ENCODE measurements at regions not wholly inside any gene's neighbourhood (a gene's known extent, or its start where the extent isn't known, plus 50 kb on each side); places are given as distances from the start of the nearest gene placed in this dataset.
"Not testable (repeated sequence)": the region's sequence is repeated elsewhere in the genome, so short reads cannot be mapped to it uniquely, and the experiment has no call there.

- POLR2A ChIA-PET; CTCF ChIA-PET; H3K27me3 ChIP-seq (ENCODE audit: control insufficient read depth, insufficient read depth, low read length); DNase-seq (ENCODE audit: low read depth); H3K4me3 ChIP-seq (ENCODE audit: low read depth, low read length); H3K36me3 ChIP-seq (ENCODE audit: control insufficient read depth, insufficient read depth, low read length): not testable (repeated sequence)
Observed at GRCh38 chr7:65562522-65562921, 188.9 kb downstream of the ZNF92 start.

GRCh38 chr7:65563333-65563732 is 189.7 kb downstream of the ZNF92 start:
- H3K4me3 ChIP-seq (ENCODE audit: low read depth, low read length); CTCF ChIA-PET; POLR2A ChIA-PET; H3K36me3 ChIP-seq (ENCODE audit: control insufficient read depth, insufficient read depth, low read length); DNase-seq (ENCODE audit: low read depth); H3K27me3 ChIP-seq (ENCODE audit: control insufficient read depth, insufficient read depth, low read length): not testable (repeated sequence)

- H3K36me3 ChIP-seq (ENCODE audit: control insufficient read depth, insufficient read depth, low read length); CTCF ChIA-PET; H3K27me3 ChIP-seq (ENCODE audit: control insufficient read depth, insufficient read depth, low read length); H3K4me3 ChIP-seq (ENCODE audit: low read depth, low read length); DNase-seq (ENCODE audit: low read depth); POLR2A ChIA-PET: not testable (repeated sequence)
Observed at GRCh38 chr7:65568226-65568625, 194.6 kb downstream of the ZNF92 start.

GRCh38 chr7:65570990-65571389 is 197.3 kb downstream of the ZNF92 start:
- H3K4me3 ChIP-seq (ENCODE audit: low read depth, low read length); CTCF ChIA-PET; POLR2A ChIA-PET; H3K27me3 ChIP-seq (ENCODE audit: control insufficient read depth, insufficient read depth, low read length); DNase-seq (ENCODE audit: low read depth); H3K36me3 ChIP-seq (ENCODE audit: control insufficient read depth, insufficient read depth, low read length): not testable (repeated sequence)

GRCh38 chr7:65572581-65572980 is 198.9 kb downstream of the ZNF92 start:
- POLR2A ChIA-PET; CTCF ChIA-PET; DNase-seq (ENCODE audit: low read depth); H3K36me3 ChIP-seq (ENCODE audit: control insufficient read depth, insufficient read depth, low read length); H3K27me3 ChIP-seq (ENCODE audit: control insufficient read depth, insufficient read depth, low read length); H3K4me3 ChIP-seq (ENCODE audit: low read depth, low read length): not testable (repeated sequence)

- CTCF ChIA-PET; DNase-seq (ENCODE audit: low read depth); H3K27me3 ChIP-seq (ENCODE audit: control insufficient read depth, insufficient read depth, low read length); POLR2A ChIA-PET; H3K4me3 ChIP-seq (ENCODE audit: low read depth, low read length); H3K36me3 ChIP-seq (ENCODE audit: control insufficient read depth, insufficient read depth, low read length): not testable (repeated sequence)
Observed at GRCh38 chr7:65576370-65576769, 202.7 kb downstream of the ZNF92 start.

- H3K27me3 ChIP-seq (ENCODE audit: control insufficient read depth, insufficient read depth, low read length); H3K36me3 ChIP-seq (ENCODE audit: control insufficient read depth, insufficient read depth, low read length); H3K4me3 ChIP-seq (ENCODE audit: low read depth, low read length); POLR2A ChIA-PET; DNase-seq (ENCODE audit: low read depth); CTCF ChIA-PET: not testable (repeated sequence)
Observed at GRCh38 chr7:65582518-65583119, 209.0 kb downstream of the ZNF92 start.

- CTCF ChIA-PET; H3K4me3 ChIP-seq (ENCODE audit: low read depth, low read length); H3K36me3 ChIP-seq (ENCODE audit: control insufficient read depth, insufficient read depth, low read length); POLR2A ChIA-PET; DNase-seq (ENCODE audit: low read depth); H3K27me3 ChIP-seq (ENCODE audit: control insufficient read depth, insufficient read depth, low read length): not testable (repeated sequence)
Observed at GRCh38 chr7:65602495-65602894, 228.8 kb downstream of the ZNF92 start.

- CTCF ChIA-PET, result no interaction called here
- POLR2A ChIA-PET, result no interaction called here
Observed at GRCh38 chr7:65609131-65609530, 235.5 kb downstream of the ZNF92 start.

GRCh38 chr7:65613644-65614289 is 240.1 kb downstream of the ZNF92 start:
- POLR2A ChIA-PET; CTCF ChIA-PET; H3K36me3 ChIP-seq (ENCODE audit: control insufficient read depth, insufficient read depth, low read length); H3K4me3 ChIP-seq (ENCODE audit: low read depth, low read length); DNase-seq (ENCODE audit: low read depth); H3K27me3 ChIP-seq (ENCODE audit: control insufficient read depth, insufficient read depth, low read length): not testable (repeated sequence)

More at GRCh38 chr7:65609131-65609530, 235.5 kb downstream of the ZNF92 start:
- TF ChIP-seq CTCF (IDR thresholded peaks at IDR 0.05; ENCODE audit: insufficient read depth, low read depth, low read length), result no peak
- no peak for DNase-seq (ENCODE audit: low read depth)
- H3K27me3 ChIP-seq (ENCODE audit: control insufficient read depth, insufficient read depth, low read length), result no peaks in the 10 kb centered on the region; the same call in 1 of the 2 replicates
- H3K4me3 ChIP-seq (ENCODE audit: low read depth, low read length), result no peak overlapping the region
- H3K36me3 ChIP-seq (ENCODE audit: control insufficient read depth, insufficient read depth, low read length), result no peaks in the 10 kb centered on the region

GRCh38 chr7:65616111-65616510 is 242.5 kb downstream of the ZNF92 start:
- CTCF ChIA-PET; H3K4me3 ChIP-seq (ENCODE audit: low read depth, low read length); H3K36me3 ChIP-seq (ENCODE audit: control insufficient read depth, insufficient read depth, low read length); H3K27me3 ChIP-seq (ENCODE audit: control insufficient read depth, insufficient read depth, low read length); DNase-seq (ENCODE audit: low read depth); POLR2A ChIA-PET: not testable (repeated sequence)

GRCh38 chr7:65620216-65620615 is 246.6 kb downstream of the ZNF92 start:
- H3K36me3 ChIP-seq (ENCODE audit: control insufficient read depth, insufficient read depth, low read length); DNase-seq (ENCODE audit: low read depth); H3K4me3 ChIP-seq (ENCODE audit: low read depth, low read length); POLR2A ChIA-PET; H3K27me3 ChIP-seq (ENCODE audit: control insufficient read depth, insufficient read depth, low read length); CTCF ChIA-PET: not testable (repeated sequence)

Data from BJ (cell line).